Glomerular visceral epithelial cell (primary cell): ENCODE measurements at regions not wholly inside any gene's neighbourhood (a gene's known extent, or its start where the extent isn't known, plus 50 kb on each side); places are given as distances from the start of the nearest gene placed in this dataset.
"Not testable (repeated sequence)": the region's sequence is repeated elsewhere in the genome, so short reads cannot be mapped to it uniquely, and the experiment has no call there.

ENCODE experiments used
- DNase-seq: peaks from one replicate; pipeline ENCODE4 v3.0.0-alpha.2; 2016; ENCODE audit errors: extremely low spot score

DNA sequence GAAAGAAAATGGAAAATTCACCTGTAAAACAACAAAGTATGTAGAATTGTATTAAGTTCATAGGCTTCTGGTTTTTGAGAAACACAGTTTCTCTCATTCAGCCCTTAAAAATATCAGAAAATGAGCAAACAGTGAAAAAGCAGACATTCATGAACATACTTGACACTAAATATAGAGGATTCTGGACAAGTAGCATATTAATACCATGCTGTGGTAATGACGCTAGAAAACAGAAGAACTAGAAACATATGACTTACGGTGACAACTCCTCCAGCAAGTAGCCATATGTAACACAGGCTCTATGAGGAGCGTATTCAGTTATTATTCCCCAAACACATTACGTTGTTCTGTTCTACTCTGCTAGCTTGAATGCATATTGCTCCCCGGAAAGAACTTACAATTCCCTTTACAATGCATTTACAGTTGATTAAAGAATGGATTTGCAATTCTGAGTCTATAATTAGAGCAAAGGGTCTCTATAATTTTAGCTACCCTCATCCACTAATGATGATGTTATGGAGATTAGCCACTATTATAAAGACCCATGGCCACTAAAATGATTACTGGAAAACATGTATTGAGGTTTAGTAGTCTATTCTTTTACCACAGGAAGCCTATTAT is 672.1 kb downstream of the EFNB2 start:
- DNase-seq, result no peak

DNA sequence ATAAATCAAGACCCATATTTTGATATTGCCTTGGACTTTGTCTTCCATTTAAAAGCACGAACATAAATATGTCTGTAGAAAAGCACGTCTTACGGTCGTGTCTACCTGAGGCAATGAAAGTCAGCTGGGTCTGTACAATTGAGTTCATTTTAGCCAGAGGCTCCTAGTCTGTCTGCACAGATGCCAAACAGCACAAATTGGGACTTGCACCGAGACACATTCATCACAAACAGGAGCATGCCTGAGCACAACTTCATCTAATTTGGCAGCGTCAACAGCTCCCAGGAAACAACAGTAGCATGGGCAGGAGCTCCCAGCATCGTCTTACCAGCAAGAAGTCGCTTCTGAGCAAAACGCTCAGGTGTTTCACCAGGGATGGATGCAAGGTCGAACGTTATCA is 687.0 kb downstream of the EFNB2 start:
- DNase-seq, result no peak

DNA sequence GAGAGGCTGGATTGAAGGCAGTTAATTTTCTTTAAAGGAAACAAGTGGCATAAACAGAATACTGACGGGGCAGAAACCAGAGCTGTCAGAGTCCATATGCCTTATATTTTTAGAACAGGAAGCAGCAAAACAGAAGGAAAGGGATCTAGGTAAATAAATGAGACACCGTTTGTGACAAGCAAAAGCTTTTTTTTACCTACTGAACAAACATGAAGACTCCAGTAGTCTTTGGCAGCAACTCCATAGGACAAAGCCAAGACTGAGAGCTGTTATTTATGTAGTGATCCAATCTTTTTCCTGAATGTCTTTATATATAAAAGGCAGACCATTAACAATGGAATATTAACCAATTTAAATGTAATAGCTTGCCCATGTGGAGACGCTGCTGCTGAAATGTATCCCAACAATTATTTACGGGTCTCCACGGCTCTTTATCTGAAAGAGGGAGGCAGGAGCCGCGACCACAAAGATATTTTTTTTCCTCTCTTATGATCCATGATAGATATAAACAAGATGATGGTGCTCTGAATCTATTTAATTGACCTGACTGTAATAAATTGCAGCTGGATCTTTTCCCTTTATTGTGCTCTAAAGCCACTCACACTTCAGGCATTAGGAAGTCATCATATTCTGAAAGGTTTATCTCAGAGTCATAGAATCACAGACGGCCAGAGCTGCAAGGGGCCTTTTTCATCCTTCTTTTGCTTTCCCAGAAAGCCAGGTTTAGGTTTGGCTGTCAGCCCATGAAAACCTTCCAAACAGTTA is 687.8 kb downstream of the EFNB2 start:
- no peak for DNase-seq

DNA sequence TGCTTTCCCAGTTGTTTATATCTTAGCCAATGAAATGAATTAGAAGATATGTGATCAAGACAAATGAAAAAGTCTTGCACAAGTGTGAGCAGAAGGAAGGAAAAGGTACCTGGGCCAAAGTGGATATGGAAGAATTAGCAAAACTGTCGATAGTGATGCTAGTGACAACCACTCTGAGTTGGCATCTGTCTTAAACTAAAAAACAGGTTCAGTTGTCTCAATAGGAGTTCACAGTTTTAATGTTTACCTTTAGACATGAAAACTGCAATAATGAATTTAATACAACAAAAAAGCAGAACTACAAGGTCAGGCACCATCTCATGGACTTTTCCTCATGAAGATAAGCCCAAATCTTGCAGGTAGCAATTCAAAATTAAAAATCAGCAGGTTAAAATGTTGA is 688.5 kb downstream of the EFNB2 start:
- no peak for DNase-seq

DNA sequence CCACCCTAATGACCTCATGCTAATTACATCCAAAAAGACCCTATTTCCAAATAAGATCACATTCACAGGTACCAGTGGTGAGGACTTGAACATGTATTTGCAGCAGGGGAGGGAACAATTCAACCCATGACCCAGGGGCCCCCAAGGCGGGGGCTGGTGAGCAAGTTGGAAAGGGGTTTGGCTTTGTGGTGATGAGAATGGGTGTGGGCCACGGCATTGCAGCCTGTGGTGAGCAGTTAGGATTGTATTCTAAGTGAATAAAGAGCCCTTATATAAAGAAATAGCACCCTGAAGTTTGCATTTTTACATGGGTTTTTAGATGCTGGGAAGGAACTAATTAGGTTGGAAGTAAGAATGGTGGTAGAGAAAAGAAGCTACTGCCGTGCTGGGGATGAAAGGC is 694.2 kb downstream of the EFNB2 start:
- DNase-seq, result no peak

DNA sequence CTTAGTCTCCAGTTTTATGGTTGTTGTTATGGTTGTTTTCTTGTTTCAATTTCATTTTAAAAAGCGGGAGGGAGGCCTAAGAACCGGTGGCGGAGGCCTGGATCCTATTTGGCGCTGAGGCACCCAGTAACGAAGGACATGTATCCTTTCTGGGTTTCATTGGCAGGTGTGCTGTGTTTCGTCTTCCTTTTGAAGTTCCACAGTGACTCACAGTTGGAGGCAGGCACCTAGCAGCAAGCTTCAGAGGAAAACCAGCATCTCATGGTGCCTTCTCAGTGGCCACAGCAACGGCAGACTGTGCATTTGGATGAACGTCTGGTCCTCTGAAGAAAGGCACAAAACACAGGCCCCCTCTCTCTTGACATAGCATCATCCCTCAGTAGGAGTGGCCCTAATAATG is 697.2 kb downstream of the EFNB2 start:
- DNase-seq, result no peak

DNA sequence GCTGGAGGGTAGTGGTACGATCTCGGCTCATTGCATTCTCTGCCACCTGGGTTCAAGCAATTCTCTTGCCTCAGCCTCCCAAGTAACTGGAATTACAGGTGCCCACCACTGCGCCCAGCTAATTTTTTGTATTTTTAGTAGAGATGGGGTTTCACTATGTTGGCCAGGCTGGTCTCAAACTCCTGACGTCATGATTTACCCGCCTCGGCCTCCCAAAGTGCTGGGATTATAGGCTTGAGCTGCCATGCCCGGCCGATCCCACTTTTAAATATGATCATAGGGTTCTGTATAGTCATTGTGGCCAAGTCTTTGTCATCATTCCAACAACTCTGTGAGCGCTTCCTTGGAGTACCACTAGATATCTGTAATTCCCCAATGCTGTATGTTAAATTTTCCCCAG is 698.2 kb downstream of the EFNB2 start:
- DNase-seq, result not testable (repeated sequence)

DNA sequence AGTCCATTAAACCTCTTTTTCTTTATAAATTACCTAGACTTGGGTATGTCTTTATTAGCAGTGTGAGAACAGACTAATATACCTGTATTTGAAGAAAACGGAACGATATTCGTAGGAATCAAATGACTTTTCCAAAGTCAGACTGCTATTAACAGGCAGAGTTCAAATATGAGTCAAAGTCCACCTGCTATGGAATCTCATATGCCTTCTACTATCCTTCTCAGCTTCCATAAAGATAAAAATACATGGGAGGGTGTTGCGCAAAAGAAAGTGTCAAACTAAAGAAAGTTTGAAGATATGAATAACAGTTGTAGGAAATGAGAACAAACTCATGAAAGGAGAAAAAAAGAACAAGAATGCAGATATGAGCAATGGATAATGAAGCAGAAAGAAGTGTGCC is 704.6 kb downstream of the EFNB2 start:
- no peak for DNase-seq

DNA sequence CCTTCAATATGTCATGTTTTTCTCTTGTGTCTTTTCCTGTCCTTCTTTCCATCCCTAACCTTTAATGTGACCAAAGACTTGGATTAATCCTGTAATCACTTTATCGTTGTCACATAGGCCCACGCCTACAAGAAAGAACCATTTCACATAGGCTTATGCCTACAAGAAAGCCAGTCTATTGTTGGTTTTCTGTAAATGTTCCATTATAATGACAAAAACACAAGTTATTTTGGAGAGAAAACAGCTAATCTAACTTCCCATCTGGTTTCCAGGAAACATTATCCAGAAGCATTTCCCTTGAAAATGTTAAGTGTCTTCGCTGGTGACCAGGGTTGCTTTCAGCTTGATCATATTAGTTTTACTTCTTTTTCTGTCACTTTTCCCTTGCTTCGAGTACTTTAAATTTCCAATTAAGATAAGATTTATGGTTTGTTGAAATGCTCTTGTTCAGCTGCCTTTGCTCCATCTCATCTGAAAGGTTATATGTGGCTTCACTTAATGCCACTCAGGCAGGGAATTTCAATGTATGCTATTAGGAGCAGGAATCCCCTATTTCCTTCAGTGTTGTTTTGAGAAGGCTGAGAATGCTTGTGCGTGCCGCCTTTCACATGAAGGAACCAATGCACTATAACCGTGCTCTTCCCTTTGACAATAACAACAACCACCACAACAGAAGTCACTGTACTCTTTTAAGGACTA is 708.2 kb downstream of the EFNB2 start:
- no peak for DNase-seq

DNA sequence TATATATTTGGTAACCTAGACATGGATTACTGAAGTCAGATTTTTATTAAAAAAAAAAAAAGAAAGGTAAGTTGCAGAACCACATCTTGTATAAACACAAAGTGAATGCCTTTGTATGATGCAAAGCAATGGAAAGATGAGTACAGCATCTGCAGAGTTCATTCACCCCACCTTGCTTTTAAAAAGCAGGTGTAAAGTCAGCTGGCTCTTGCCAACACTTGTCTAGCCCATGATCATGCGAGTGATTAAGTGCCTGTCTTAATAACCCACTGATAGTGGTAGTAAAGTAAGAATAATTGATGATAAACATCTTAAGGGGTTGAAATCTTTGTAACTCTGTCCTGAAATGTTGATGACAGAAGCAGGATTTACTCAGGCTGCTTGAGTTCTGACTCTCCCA is 710.4 kb downstream of the EFNB2 start:
- DNase-seq, result no peak

DNA sequence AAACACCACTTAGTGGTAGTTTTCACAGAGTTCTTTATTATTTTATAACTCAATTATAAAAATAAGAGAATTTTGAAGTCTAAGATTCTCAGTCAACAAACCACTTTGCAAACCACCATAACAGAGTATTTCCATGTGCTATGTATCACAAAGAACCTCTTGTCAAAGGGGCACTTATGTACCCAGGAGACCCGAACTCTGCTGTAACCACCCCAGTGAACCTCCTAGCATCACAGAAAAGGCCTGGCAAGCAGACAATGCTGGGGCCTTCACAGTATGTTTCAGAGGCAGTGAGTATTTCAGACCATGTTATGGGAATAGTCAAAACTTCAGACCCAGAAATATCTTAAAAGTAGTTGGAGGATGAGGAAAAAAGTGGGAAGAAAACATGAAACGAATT is 714.1 kb downstream of the EFNB2 start:
- no peak for DNase-seq

DNA sequence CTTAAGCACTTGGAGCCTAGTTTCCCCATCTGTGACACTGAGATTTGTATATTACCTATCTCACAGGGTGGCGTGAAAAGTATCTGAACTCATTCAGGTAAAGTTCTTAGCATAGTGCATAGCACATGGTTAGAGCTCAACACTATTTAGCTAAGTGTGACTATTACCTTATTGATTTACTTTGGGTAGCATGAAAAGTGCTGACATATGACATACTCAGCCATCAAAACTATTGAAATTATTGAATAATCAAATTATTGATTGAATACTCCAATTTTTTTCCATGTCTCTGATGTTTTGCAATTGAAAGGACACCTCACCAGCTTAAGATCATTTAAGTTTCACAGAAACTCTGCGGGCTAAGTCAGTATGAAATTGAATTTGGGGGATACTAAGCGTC is 715.0 kb downstream of the EFNB2 start:
- DNase-seq, result no peak

DNA sequence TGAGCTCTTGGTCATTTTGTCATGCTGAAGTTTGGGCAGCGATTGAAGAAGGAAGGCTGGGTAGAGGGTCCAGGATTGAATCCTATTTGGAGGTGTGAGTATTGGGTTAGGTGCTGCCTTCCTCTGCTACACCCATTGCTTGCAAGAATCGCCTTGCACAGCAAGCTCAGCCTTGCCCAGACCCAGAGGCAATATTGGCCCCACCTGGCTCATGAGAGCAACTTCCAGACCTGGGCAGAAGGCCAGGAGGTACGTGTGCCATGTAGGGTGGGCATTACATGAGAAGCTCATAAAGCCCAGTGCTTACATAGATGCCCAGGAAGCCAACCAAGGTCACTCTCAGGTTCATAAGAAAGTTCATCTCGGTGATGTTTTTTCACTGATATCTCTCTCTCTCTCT is 718.0 kb downstream of the EFNB2 start:
- no peak for DNase-seq

DNA sequence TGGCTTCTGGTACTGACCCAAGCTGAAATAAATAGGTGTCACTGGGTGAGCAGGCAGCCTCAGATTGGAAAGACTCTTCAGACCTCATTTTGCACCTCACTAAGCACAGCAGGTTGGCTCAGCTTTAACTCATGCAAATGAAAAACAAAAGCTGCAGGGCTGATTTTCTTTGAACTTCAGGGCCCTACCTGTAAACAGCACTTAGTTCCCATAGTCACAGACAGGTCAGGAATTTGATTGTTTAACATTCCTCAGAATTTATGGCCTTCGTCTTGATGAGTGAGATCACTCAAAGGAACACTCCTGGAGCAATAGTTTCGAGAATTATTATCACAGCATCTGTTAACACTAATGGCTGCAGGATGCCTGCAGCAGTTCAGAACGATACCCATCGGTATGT is 718.5 kb downstream of the EFNB2 start:
- peak; percentile 20 for DNase-seq

DNA sequence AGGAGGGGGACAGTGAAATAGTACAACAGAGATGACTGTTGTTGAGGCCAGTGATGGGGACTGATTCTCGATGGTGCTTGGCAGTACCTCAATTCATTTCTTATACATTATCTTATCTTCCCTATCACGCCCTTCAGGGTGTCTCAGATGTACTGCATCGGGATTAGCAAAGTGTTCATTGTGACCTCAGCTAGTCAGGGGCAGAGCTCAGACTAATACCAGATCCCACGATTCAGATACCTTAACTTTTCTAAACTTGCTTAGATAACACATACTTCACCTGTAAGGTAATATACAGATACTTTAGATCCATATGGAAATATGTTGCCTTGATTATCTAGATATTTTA is 720.6 kb downstream of the EFNB2 start:
- no peak for DNase-seq

DNA sequence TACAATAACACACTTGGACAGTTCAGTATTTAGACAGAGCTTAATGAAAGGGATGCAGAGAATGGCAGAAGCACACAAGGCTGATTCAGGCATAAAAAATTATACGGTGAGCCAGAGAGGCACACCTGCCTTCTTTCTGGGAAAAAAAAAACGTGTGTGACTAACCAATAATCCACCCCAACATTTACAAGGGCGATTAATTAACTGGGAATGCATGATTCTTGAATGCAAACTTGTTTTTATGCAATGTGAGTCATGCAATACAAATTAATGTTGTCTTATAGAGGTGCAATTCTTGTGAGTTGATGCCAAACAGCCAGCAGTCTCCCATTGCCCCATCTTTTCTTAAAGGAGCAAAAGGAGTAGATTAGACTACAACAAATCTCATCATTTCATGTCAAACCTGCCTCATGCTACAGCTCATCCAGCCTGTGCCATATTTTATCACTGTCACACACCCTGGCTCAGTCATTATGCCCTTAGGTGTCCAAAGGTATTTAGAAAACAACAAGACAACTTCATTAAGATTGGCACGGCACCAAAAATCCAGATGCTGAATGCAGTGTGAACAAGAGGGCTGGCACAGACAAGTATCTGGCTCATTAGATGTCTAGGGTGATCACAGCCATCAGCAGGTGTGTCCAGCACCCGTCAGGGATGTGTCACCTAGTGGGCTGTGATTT is 721.1 kb downstream of the EFNB2 start:
- DNase-seq, result no peak

DNA sequence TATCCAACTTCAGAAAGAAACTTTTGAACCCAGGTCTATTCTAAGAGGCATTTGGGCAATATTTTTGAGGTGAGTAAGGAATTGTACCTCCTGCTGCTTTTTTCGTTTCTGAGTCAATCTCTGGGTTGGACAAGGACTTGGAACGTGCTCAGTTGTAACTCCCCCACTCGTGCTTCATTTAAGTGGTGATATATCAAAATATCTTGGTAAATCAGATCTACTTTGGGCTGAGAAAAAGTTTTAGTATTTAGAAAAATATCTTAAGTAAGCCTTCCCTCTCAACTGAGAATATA is 728.9 kb downstream of the EFNB2 start:
- DNase-seq, result no peak

DNA sequence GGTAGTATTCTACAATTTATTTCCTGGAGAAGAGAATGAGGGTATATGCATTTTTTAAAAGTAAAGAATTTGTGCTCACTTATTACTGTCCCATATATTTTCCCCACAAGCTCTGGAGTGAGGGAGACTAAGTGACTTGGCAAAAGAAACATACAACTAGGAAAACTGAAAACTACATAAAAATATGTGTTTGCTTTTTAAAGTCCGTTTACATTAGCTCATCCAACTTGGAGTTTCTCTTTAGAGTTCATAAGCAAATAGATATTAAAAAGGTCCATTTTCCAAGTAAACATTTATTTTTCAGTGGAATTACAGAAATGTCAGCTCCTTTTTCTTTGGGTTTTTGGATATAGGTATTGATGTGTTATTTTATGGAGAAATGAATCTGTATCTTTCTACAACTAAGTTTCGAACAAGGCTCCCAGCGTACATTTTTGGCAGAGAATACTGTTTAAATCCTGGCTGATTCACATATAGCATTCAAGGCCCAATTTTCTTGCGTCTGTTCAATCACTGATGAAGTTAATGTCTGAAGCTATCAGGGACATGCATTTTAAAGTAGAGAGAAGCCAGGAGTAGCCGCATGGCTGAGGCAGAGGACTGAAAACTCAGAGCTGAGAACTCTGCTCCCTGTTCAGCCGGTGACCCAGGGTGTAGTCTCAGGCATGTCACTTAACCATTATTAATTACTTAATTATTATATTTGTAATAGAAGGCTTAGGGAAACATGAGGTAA is 729.4 kb downstream of the EFNB2 start:
- no peak for DNase-seq

DNA sequence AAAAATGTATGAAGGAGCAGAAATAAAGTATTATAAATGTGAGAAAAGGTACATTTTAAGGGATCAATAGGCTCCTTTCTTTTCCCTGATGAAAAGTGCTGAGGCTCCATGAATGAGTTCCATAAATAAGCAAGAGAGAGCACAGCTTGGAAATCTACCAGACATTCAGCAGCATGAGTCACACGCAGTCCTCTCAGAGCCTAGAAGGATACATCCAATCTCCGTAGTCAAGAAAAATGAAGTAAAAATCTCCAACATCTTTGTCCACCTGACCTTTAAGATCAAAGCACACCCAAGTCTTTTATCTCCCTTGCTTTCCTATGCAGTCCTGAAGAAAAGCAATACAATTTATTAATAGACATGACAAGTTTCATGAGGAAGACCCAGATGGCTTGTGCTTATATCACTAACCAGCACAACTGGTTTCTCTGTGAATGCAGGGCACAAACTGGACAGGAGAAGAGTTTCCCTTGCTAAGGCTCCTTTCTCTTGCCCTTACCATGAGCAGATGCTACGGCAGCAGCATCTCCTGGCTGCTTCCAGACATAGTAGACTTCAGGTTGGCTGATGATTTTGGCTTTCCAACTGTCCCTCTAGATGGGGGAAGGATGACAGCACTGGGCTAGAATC is 730.8 kb downstream of the EFNB2 start:
- no peak for DNase-seq

DNA sequence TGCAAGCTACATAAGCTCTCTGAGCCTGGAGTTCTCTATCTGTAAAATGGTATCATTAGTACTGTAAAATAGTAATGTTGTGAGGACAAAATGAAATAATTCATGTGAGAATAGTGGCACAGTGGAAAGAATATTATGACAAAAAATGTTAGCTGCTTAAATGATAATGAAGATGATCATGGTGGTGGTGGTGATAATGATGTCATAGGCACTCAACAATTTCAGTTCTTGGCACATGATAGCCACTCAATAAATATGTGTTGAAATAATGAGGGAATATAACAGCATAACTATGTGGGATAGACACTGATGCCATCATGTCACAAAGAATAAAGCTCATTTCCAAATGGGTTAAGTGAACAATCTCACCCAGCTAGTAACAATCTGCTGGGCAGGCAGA is 736.3 kb downstream of the EFNB2 start:
- no peak for DNase-seq

DNA sequence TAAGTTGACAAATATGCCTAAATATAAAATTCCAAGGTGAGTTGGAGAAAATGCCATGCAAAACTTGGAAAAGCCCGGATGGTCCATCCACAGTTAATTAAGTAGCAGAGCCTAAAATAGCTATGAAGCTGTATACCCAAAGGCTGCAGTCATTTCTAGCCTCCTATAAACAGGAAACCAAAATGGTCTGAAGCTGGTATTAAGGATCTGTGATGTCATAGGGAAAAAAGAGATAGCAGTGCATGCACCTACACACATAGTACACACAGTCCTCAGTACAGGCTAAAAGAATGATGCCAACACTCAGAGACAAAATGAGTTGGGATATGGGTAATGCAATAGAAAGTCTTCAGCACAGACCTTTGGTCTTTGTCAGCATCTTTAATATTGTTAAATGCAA is 736.9 kb downstream of the EFNB2 start:
- no peak for DNase-seq

DNA sequence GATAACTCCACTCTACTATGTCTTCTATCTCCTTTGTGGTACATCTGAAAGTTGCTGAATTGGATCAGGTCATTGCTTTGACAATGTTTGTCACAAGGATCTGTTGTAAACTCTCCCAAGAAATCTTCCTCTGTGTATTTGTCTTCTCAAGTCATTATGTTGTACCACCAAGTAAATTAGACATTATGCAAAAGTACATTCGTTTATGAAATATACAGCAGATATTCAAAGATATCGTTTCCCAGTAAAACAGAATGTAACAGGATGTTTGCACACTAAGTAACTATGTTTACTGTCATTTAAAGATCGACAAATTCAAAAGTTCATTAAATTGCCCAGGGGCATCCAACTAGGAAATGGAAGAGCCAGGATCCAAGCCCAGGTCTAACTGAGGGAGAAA is 739.4 kb downstream of the EFNB2 start:
- no peak for DNase-seq
